NCI-H1105 treated with DMSO at 0.1 percent for 48 hours (cell line): ENCODE measurements at regions not wholly inside any gene's neighbourhood (a gene's known extent, or its start where the extent isn't known, plus 50 kb on each side); places are given as distances from the start of the nearest gene placed in this dataset.
"Not testable (repeated sequence)": the region's sequence is repeated elsewhere in the genome, so short reads cannot be mapped to it uniquely, and the experiment has no call there.

ENCODE experiments used
- DNase-seq: peaks from one replicate; lab custom pipeline; 2025; lab: John Stamatoyannopoulos, UW

GRCh38 chr18:44539926-44540325, 140.8 kb upstream of the SETBP1 start:
- DNase-seq: no peak

DNA sequence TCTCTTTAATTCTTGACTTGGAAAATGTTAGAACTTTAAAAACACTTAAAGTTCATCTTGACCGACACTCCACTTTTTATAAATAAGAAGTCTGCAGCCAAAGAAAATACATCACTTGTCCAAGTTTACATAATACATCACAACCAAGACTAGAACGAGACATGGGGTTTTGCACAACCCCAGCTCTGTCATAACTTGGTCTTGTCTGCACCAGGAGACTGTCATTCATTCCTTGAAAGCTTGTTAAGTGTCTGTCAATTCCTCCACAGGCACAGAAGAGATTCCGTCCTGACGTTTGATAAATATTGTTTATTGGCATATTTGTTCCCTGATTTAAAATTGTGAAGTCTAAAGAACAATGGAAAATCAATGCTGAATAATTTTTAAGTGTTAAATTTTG, 139.5 kb upstream of the SETBP1 start:
- DNase-seq: no peak

DNA sequence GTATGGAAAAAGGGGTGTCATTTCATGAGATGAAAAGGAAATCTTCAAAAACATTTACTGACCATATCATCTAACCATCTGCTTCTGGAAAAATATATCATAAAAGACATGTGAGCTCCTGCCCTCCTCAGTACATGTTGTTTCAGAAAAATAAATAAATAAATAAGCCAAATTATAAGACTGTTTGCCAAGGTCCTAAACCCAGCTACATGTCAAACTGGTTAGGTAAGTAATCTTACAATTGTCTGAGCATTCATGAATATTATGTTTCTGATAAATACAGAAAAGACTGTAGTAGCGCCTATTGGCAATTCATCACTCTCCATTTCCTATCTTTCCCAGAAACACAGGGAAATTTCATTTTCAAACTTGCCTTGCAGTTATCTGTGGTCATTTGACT, 138.9 kb upstream of the SETBP1 start:
- DNase-seq: peak; percentile 31

- no peak for DNase-seq
These were observed 137.3 kb upstream of the SETBP1 start for GRCh38 chr18:44543387-44543786.

DNA sequence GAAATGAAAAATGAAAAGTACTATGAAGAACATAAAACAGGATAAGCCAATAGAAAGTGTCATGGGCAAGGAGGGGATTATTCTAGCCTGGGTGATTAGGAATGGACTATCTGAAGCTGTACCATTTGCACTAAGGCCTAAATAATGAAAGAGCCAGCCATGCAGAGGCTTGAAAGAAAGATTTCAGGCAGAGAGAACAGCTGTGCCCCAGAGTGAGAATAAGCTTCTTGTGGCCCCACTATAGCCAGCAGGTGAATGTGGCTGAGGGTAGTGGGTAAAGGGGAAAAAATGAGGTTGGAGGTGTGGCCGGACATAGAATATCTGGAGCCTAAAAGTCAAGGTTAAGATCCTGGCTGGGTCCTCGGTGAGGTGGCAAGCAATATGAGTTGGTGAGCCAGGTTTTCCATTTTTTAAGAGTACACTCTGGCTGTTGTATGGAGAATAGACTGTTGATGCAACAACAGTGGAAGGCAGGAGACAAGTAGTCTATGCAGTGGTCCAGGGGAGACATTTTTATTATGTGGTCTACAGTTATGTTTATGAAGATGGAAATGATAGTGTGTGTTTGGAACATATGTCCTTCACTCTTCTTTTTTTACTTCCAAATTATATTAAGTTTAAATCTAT, 135.2 kb upstream of the SETBP1 start:
- no peak for DNase-seq

DNA sequence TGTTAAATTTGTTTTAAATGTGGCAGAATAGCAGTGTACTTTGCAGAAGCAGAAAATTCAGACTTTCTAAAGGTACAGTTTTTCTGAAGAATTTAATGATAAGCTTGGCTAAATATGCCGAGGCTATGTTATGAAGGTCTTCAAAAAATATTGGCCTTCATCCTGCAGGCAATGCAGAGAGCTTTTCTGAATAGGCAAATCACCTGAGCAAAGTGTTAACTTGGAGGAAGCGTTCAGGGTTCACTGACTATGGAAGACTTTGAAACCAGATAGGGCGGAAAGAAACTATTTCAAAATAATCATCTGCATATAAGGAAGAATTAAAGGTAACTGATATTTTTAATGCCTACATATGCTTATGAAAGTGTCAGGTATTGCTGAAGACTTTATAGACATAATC, 133.7 kb upstream of the SETBP1 start:
- no peak for DNase-seq

DNA sequence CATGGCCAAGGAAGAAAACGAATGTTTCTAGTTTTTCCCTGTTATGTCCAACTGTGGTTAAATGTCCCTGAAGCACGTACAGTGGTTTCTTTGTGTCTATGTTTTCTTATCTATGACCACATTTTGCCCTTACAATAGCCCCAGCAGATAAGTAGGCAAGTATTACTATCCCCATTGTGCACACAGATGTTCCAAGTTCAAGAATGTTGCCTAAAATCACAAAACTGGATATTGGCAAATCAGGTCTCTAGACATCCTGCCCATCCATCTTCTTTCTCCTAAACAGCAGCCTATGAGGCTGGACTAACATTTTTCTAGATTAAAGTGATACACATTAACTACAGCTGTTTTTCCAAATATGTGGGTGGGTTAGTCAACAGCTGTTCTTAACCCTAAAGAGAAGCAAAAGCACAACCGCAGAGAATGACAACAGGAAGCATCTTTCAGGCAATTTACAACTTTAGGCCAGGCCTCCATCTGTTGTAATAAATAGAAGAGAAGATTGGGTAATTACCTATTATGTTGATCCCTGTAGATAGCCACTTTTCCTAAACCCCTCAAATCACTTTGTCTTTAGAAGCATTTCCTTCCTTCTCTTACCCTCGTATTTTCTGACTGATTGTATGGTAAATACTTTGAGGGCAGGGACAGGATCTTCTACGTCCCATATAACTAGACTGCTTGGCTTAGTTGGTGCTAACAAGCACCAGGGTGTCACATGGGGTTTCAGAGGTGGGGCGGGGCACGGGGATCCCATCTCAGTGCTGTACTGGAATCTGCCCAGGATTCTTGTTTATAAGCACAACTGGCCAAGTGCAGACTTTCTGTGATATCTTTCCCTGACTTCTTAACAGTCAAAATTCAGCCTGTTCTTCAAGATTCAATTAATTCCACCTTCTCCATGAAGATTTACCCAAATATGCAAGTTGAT, 132.1 kb upstream of the SETBP1 start:
- DNase-seq: no peak

DNA sequence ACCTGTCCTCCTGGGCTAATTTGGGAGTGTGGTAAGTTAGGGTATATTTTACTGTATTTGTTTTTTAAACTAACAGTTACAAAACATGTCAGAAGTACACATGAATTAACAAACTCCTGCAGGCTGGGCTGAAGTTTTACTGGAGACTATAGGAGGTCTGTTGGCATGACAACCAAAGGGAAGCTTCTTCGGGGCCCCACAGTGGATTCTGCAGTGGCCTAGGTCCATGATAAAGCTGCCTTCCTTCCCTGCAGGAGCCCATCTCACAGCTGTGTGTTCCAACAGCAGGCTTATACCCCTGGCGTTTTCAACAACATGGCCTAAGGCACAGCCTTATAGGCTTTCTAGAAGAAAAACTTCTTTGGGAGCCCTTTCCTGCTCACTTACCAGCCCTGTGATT, 128.0 kb upstream of the SETBP1 start:
- no peak for DNase-seq

DNA sequence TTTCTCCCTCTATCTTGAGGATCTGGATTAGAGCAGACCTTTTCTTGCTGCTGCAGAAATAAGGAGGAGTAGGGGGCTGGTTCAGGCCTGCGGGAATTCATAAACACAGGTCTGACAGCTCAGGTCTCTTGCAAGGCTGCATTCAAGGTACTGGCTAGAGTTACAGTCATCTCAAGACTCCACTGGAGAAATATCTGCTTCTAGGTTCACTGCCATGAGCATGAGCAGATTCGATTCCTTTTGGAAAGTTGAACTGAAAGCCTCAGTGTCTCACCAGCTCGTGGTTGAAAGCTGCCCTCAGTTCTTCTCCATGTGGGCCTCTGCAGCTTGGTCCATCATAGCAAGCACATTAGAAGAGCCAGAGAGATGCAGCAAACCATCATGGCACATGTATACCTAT, 124.4 kb upstream of the SETBP1 start:
- no peak for DNase-seq

DNA sequence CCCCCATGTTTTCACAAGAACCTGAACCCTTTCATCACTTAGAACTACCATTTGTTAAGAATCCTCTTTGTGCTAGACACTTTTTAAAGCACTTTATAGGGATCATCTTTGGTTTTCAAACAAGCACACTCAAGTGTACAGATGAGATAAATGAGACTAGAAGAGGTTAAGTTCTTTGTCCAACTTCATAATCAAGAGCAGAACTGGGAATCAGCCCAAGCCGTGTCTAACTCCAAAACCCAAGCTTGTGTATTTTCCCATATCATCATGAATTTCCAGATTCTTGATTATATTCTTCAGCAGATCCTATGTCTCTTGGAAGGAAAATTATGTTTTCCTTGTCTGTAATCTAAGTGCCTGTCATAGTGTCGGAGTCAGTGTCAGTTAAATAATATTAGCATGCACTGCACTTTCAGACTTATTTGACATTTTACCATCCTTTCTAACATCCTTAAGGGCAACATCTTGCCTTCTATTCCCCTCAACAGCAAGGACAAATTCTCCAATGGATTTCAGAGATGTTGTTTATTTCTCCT, 123.0 kb upstream of the SETBP1 start:
- DNase-seq: no peak

DNA sequence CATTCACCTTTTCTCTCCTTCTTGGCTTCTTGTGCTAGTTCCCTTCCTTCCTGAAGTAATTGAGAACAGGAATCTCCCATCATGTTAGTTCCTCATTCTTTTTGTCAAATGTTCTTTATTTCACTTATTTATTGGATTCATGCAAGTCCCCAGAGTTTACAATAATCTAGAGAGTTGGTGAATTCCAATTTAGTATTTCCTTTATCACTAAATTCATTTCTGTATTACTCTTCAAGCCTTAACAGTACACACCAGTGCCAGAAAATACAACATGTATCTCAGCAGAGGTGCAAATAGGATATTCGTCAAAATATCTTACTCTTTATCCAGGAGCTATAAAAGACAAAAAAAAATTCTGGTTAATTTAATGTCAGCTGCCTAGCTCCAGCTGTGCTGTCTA, 121.9 kb upstream of the SETBP1 start:
- no peak for DNase-seq

DNA sequence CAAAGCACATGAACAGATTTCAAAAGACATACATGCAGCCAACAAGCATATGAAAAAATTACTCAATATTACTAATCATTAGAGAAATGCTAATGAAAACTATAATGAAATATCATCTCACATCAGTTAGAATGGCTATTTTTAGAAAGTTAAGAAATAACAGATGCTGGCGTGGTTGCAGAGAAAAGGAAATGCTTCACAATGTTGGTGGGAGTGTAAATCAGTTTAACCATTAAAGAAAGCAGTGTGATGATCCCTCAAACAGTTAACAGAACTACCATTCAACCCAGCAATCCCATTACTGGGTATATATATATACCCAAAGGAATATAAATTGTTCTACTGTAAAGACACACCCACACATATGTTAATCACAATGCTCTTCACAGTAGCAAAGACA, 117.7 kb upstream of the SETBP1 start:
- no peak for DNase-seq

- DNase-seq: no peak
These were observed 115.8 kb upstream of the SETBP1 start for GRCh38 chr18:44564922-44565321.

- DNase-seq: no peak
These were observed 112.3 kb upstream of the SETBP1 start for GRCh38 chr18:44568342-44568741.

- DNase-seq: no peak
These were observed 111.7 kb upstream of the SETBP1 start for GRCh38 chr18:44568986-44569385.

DNA sequence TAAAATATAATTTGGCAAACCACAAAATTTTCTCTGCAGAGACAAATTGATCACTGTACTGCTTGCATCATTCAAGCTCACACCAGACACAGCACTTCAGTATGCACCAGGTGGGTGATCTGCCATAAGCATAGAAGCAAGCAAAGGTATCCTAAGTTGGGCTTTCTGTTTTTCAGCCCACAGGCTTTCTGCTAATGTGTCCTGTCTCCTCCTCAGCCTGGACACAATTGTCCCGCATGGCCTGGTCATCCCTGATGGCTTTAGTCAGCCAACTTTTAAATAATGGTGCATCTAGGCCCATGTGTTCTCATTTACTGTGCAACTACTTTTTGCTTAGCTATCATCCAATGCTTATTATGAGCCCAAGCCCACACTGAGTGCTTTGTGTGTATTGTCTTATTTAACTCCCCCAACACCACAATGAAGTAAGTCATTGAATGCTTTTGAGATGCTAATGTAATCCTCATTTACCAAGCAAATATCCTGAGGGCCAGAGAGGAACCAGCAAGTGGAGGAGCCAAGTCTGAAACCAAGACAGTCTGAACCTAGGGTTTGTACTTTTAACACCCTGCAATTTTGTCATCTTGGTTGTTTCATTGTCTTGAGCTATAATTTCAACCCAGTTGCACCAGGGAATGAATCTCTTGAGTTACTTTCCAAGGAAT, 111.2 kb upstream of the SETBP1 start:
- DNase-seq: no peak

DNA sequence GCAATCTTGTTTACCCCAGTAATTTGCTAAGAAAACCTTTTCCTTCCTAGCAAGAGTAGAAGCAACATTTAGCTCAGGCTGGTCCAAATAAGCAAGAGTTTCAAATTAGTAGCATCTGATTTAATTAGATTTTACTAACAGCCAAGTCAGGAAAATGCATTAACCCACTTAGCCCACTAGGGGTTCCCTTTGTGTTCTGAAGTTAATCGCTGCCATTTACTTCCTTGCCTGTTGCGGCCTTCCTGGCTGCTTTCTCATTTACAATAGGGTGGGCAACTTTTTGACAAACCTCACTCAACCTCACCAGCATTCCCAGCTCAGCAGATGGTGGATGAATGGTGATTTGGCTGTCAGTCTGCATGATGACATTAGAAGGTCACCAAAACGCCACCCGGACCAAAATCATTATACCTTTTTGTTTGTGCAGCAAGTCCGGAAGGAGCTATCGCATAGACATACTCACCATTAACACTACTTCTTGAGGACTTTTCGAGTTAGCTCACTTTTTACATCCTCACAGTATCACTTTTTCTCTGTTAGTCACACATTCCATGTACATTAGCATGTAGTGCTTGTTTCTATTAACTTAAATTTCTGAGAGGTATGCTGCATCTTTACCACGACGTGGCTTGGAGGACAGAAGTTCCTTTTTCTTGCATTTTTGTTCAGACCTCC, 101.5 kb upstream of the SETBP1 start:
- DNase-seq: peak; percentile 17

GRCh38 chr18:44579745-44580144, 100.9 kb upstream of the SETBP1 start:
- DNase-seq: no peak

GRCh38 chr18:44580159-44580558, 100.5 kb upstream of the SETBP1 start:
- DNase-seq: no peak

DNA sequence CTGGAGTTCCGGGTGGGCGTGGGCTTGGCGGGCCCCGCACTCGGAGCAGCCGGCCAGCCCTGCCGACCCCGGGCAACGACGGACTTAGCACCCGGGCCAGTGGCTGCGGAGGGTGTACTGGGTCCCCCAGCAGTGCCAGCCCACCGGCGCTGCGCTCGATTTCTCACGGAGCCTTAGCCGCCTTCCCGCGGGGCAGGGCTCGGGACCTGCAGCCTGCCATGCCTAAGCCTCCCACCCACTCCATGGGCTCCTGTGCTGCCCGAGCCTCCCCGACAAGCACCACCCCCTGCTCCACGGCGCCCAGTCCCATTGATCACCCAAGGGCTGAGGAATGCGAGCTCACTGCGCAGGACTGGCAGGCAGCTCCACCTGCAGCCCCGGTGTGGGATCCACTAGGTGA, 99.9 kb upstream of the SETBP1 start:
- DNase-seq: not testable (repeated sequence)

DNA sequence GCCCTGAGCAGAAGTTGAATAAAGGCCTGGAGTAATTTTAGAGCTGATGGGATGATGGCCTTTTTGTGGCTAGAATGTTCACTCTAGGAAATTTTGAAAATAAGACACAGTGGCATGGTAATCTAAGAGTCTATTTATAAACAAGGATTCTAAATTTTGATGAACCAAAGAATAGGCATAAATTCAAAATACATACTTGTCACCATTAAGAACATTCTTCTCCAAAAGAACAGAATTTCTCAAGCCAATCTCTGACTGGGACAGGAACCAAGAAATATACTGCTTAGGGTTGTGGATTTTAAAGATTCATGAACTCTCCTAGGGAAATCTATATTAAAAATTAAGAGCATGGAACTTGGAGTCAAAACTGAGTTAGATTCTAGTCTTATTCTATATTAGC, 98.2 kb upstream of the SETBP1 start:
- no peak for DNase-seq

DNA sequence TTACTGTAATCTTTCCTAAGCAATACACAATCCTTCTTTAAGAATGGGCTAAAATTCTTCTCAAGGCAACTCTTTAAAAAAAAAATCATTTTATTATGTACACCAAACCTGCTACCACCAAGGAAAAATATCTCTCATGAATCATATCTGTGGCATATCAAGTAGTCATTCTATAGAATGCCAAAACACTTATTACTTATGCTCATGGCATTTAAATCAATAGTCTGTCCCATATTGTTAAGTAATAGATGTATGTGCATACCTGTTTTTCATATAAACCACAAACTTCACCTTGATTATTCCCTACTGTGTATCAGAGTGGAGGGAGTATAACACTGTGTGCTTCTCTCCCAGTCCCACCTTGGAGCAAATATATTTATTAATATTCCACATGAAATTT, 95.8 kb upstream of the SETBP1 start:
- no peak for DNase-seq
